Mucosa of descending colon (tissue), 3 donors: ENCODE measurements at regions not wholly inside any gene's neighbourhood (a gene's known extent, or its start where the extent isn't known, plus 50 kb on each side); places are given as distances from the start of the nearest gene placed in this dataset.
"Not testable (repeated sequence)": the region's sequence is repeated elsewhere in the genome, so short reads cannot be mapped to it uniquely, and the experiment has no call there.

ENCODE experiments used
- ATAC-seq: fragments of 200-7000 bp; cut with Tn5 transposase; one replicate; pipeline ENCODE4 v1.9.1; 2020; ENCODE audit warnings: mild to moderate bottlenecking, moderate library complexity
- DNase-seq, 3 donors: peaks; one replicate each; pipeline ENCODE4 v3.0.0-alpha.2; 2020
- H3K36me3 ChIP-seq: fragments of 200-600 bp; one replicate; pipeline ENCODE4 v1.8.0; 2021; ENCODE audit warnings: low read depth, mild to moderate bottlenecking
- H3K4me1 ChIP-seq: fragments of 200-600 bp; one replicate; pipeline ENCODE4 v1.8.0; 2021; ENCODE audit warnings: low read depth, mild to moderate bottlenecking
- H3K4me3 ChIP-seq: fragments of 200-600 bp; one replicate; pipeline ENCODE4 v1.8.0; 2021; ENCODE audit warnings: mild to moderate bottlenecking
- H3K9me3 ChIP-seq: fragments of 200-600 bp; one replicate; pipeline ENCODE4 v1.8.0; 2021; ENCODE audit warnings: mild to moderate bottlenecking
- CTCF ChIP-seq: fragments of 200-600 bp; IDR thresholded peaks from one replicate; pipeline ENCODE4 v1.8.0; 2022; ENCODE audit warnings: antibody characterized with exemption, mild to moderate bottlenecking
- intact Hi-C, 2 donors: fragments of 100-400 bp; cut with DNase I in 1 of 2; cut with micrococcal nuclease in 1 of 2; formaldehyde crosslinking; loops; one replicate each; pipeline versions ENCODE4 v1.11.0 to v1.11.1; 2022; cut with DNase I, micrococcal nuclease
- donor health status: DM: no; HTN: no; CAD: no; lungs with moderate emphysema.
- donor health status: DM: no; HTN: no; CAD: no.
- donor health status: DM: no; HTN: yes; CAD: no.

GRCh38 chr5:20974426-20974825 is 986.4 kb upstream of the CDH18 start:
- no peaks in the 10 kb centered on the region for H3K4me1 ChIP-seq
- no peak for DNase-seq
- TF ChIP-seq CTCF = no peak
- intact Hi-C loops = no loop called here
- ATAC-seq = no peak
- no peak overlapping the region for H3K4me3 ChIP-seq
- H3K36me3 ChIP-seq = no peaks in the 10 kb centered on the region
- H3K9me3 ChIP-seq = peaks cover 16% of the 10 kb centered on the region

DNA sequence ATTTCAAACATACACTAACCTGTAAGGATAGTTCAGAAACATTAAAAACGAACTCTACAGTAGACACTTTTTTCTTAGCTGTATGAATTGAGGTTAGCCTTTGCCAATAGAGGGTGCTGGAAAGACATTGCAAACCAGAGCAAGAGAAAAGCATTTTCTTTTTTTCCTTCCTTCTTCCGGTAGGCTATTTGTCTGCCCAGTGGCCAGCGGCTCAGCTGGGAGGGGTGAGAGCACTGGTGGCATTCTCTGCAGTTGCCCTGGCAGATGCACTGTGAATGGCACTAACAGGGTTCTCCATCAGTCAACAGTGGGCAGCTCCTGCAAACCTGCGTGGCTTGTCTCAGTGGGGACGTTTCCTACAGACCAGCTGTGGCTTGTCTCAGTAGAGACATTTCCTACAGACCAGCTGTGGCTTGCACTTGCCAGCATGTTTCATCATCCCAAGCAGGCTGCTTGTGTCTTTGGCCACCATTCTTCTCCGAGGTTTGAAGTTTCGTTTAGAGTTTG is 984.5 kb upstream of the CDH18 start:
- ATAC-seq (peak; percentile 47), DNase-seq (peak in 1 of 3 donors; percentile 9)
- no peak overlapping the region for H3K4me3 ChIP-seq
- intact Hi-C loops = no loop called here
- no peaks in the 10 kb centered on the region for H3K4me1 ChIP-seq
- H3K36me3 ChIP-seq = no peaks in the 10 kb centered on the region
- peaks cover 30% of the 10 kb centered on the region for H3K9me3 ChIP-seq
- TF ChIP-seq CTCF = no peak

DNA sequence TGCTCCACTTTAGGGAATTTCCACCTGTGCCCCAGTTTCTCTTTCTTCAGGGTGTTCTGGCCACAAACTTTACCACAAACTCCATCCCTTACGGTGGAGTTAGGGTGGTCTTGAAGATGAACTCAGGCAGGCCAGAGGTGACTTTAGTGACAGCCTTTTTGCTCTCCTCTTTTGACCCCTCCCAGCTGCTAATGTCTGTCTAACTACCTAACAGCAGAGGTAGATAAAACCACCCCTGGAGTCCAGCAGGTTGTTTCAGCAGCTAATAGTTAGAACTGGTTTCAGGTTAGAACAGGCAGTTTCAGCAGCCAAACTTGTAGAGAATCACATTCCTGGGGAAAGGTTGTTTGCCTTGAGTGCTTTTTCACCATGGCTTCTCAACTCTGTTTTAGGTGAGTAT is 971.3 kb upstream of the CDH18 start:
- H3K4me3 ChIP-seq = no peak overlapping the region
- DNase-seq (no peak), ATAC-seq (no peak)
- H3K9me3 ChIP-seq = peaks cover 34% of the 10 kb centered on the region
- intact Hi-C loops = no loop called here
- TF ChIP-seq CTCF = no peak
- no peaks in the 10 kb centered on the region for H3K36me3 ChIP-seq
- H3K4me1 ChIP-seq = no peaks in the 10 kb centered on the region

DNA sequence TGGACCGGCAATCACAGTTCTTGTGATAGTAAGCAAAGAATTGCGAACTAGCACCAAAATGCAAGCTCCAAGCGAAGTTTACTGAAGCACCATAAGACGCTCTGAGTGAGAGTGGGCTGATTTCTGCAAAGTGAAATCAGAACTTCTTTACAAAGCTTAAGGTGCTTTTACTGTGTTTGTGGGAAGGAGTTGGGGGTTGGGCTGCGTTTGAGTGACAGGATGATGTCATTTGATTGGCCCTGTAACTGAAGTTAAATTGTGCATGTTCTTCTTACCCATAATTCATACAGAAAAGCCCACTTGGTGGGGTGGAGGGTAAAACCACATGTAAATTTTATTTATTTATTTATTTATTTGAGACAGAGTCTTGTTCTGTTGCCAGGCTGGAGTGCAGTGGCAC is 970.6 kb upstream of the CDH18 start:
- no peak for TF ChIP-seq CTCF
- peaks cover 33% of the 10 kb centered on the region for H3K9me3 ChIP-seq
- intact Hi-C loops = no loop called here
- DNase-seq (no peak), ATAC-seq (no peak)
- H3K4me1 ChIP-seq = no peaks in the 10 kb centered on the region
- no peaks in the 10 kb centered on the region for H3K36me3 ChIP-seq
- no peak overlapping the region for H3K4me3 ChIP-seq

GRCh38 chr5:20956134-20956533 is 968.1 kb upstream of the CDH18 start:
- H3K36me3 ChIP-seq = no peaks in the 10 kb centered on the region
- no peak overlapping the region for H3K4me3 ChIP-seq
- intact Hi-C loops = no loop called here
- peaks cover 30% of the 10 kb centered on the region for H3K9me3 ChIP-seq
- H3K4me1 ChIP-seq = no peaks in the 10 kb centered on the region
- ATAC-seq (no peak), DNase-seq (no peak)
- no peak for TF ChIP-seq CTCF

GRCh38 chr5:20949636-20950035 is 961.6 kb upstream of the CDH18 start:
- intact Hi-C loops = no loop called here
- no peak for ATAC-seq
- TF ChIP-seq CTCF = no peak

GRCh38 chr5:20943183-20943971 is 955.4 kb upstream of the CDH18 start:
- ATAC-seq, intact Hi-C loops, H3K36me3 ChIP-seq, H3K4me3 ChIP-seq, DNase-seq, H3K4me1 ChIP-seq: not testable (repeated sequence)
- H3K9me3 ChIP-seq = peaks cover 15% of the 10 kb centered on the region

More at GRCh38 chr5:20949636-20950035, 961.6 kb upstream of the CDH18 start:
- Histone ChIP-seq H3K36me3 (no peaks in the 10 kb centered on the region), H3K4me3 (no peak overlapping the region), H3K9me3 (peaks cover 27% of the 10 kb centered on the region), H3K4me1 (no peaks in the 10 kb centered on the region)
- DNase-seq = no peak

GRCh38 chr5:20942603-20943002 is 954.6 kb upstream of the CDH18 start:
- H3K4me1 ChIP-seq, H3K36me3 ChIP-seq, intact Hi-C loops, DNase-seq, H3K4me3 ChIP-seq, ATAC-seq: not testable (repeated sequence)
- H3K9me3 ChIP-seq = peaks cover 12% of the 10 kb centered on the region
